H1 (cell line): ENCODE measurements at regions not wholly inside any gene's neighbourhood (a gene's known extent, or its start where the extent isn't known, plus 50 kb on each side); places are given as distances from the start of the nearest gene placed in this dataset.

Source experiments
- ATF3 ChIP-seq: IDR thresholded peaks from 2 replicates; pipeline ENCODE4 v1.6.1; 2011; ENCODE audit warnings: low read depth, mild to moderate bottlenecking, low read length; ENCODE audit not compliant: insufficient read depth
- BCL11A ChIP-seq, 2 experiments: IDR thresholded peaks; one replicate each; pipeline ENCODE4 v1.6.1; 2011; ENCODE audit warnings: low read depth in 2 of 2, low read length in 2 of 2, mild to moderate bottlenecking in 2 of 2
- BRCA1 ChIP-seq: IDR thresholded peaks from 2 replicates; pipeline ENCODE4 v1.6.1; 2012; ENCODE audit warnings: low read depth, low read length, improper control_type of control experiment
- CBX5 ChIP-seq: fragments of 300-800, 300-1000 bp; sonication (generic); IDR thresholded peaks from 2 replicates; pipeline ENCODE4 v1.7.1; 2016; ENCODE audit warnings: antibody characterized with exemption, low read length, low read depth
- CHD2 ChIP-seq: IDR thresholded peaks from 2 replicates; pipeline ENCODE4 v1.6.1; 2012; ENCODE audit warnings: low read length, improper control_type of control experiment
- CTCF ChIP-seq, 3 experiments: IDR thresholded peaks; 1 replicate in 2 of 3; 2 replicates in 1 of 3; pipeline versions ENCODE4 v1.5.1 to v1.6.1; 2011; ENCODE audit warnings: low read length in 3 of 3, mild to moderate bottlenecking in 3 of 3, inconsistent platforms in 2 of 3, low read depth in 1 of 3, moderate library complexity in 1 of 3; ENCODE audit not compliant: insufficient read depth in 1 of 3; ENCODE audit errors: control extremely low read depth in 1 of 3
- EP300 ChIP-seq, 2 experiments: IDR thresholded peaks; 1 replicate in 1 of 2; 2 replicates in 1 of 2; pipeline ENCODE4 v1.6.1; 2011 to 2012; ENCODE audit warnings: low read depth in 2 of 2, low read length in 2 of 2, mild to moderate bottlenecking in 2 of 2, borderline replicate concordance in 1 of 2, inconsistent platforms in 1 of 2, moderate library complexity in 1 of 2
- GABPA ChIP-seq: IDR thresholded peaks from 2 replicates; pipeline ENCODE4 v1.6.1; 2011; ENCODE audit warnings: mild to moderate bottlenecking, low read length, moderate library complexity, borderline replicate concordance; ENCODE audit not compliant: insufficient read depth
- KDM1A ChIP-seq: fragments of 200-600, 300-600 bp; sonication (generic); IDR thresholded peaks from 2 replicates; pipeline ENCODE4 v1.7.1; 2016; ENCODE audit warnings: mild to moderate bottlenecking, low read length, borderline replicate concordance
- MAFK ChIP-seq: IDR thresholded peaks from 2 replicates; pipeline ENCODE4 v1.6.1; 2012; ENCODE audit warnings: low read depth, mild to moderate bottlenecking, improper control_type of control experiment, low read length
- NANOG ChIP-seq: IDR thresholded peaks from 2 replicates; pipeline ENCODE4 v1.6.1; 2011; ENCODE audit warnings: low read length, low read depth, mild to moderate bottlenecking, inconsistent platforms; ENCODE audit not compliant: insufficient read depth, poor library complexity, severe bottlenecking
- RFX5 ChIP-seq: IDR thresholded peaks from 2 replicates; pipeline ENCODE4 v1.6.1; 2011; ENCODE audit warnings: low read depth, low read length, improper control_type of control experiment, borderline replicate concordance
- RXRA ChIP-seq: IDR thresholded peaks from 2 replicates; pipeline ENCODE4 v1.6.1; 2011; ENCODE audit warnings: low read depth, mild to moderate bottlenecking, low read length, moderate library complexity; ENCODE audit not compliant: insufficient read depth
- SP1 ChIP-seq: IDR thresholded peaks from 2 replicates; pipeline ENCODE4 v1.6.1; 2011; ENCODE audit warnings: low read depth, low read length
- SP2 ChIP-seq: IDR thresholded peaks from 2 replicates; pipeline ENCODE4 v1.6.1; 2012; ENCODE audit warnings: mild to moderate bottlenecking, low read length, inconsistent platforms
- SP4 ChIP-seq: IDR thresholded peaks from 2 replicates; pipeline ENCODE4 v1.6.1; 2012; ENCODE audit warnings: low read length, inconsistent platforms
- SRF ChIP-seq: IDR thresholded peaks from 2 replicates; pipeline ENCODE4 v1.6.1; 2011; ENCODE audit warnings: mild to moderate bottlenecking, low read depth, low read length, moderate library complexity
- TAF1 ChIP-seq: IDR thresholded peaks from 2 replicates; pipeline ENCODE4 v1.6.1; 2011; ENCODE audit warnings: mild to moderate bottlenecking, low read depth, low read length
- TBP ChIP-seq: IDR thresholded peaks from 2 replicates; pipeline ENCODE4 v1.6.1; 2011; ENCODE audit warnings: low read depth, low read length, improper control_type of control experiment
- YY1 ChIP-seq: IDR thresholded peaks from 2 replicates; pipeline ENCODE4 v1.6.1; 2011; ENCODE audit warnings: low read depth, mild to moderate bottlenecking, low read length
- TF ChIP-seq, protein P1 (sequence below): IDR thresholded peaks from 2 replicates; pipeline ENCODE4 v1.6.1; 2011; ENCODE audit warnings: low read length, improper control_type of control experiment

DNA sequence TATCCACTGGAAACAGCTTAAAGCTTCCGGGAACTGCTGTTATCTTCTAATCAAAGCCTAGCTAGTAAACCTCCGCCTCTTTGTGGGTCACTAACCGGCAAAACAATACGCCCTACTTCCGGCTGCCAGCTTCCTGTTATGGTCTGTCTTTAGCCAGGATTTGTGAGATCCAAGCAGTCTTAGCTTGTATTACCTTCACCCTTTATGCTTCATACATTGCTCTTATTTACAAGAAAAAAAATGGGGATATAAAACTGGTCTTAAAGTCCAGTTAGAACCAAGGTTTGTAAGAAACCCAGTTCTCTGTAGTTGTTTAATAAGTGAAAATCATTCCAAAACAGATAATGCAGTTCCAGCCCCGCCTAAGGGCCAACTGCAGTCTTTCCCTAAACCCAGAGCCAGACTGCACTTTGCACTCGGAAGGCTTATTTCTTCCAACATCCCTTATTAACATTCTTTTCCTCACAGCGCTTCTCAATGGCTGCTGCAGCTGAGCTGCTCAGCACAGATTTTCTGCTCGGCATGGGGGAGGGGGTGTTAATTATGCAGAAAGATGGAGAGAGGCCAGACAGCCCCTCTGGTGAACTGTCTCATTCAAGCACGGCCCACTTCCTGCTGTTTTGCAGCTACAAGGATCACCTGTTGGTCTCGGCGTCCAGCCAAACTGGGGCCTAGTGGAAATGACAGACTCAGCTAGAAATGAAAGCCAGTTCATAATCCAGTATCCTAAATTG, 368.4 kb downstream of the KLF12 start (continued):
- TF ChIP-seq TAF1 (0 out of 2 replicates have a peak, but pooled peaks have one; percentile 18), CHD2 (0 out of 2 replicates have a peak, but pooled peaks have one; percentile 29), YY1 (peak; percentile 76), BCL11A (IDR thresholded peaks at IDR 0.05; ENCODE audit: low read depth in 2 of 2, low read length in 2 of 2) (no peak), TBP (no peak), CTCF (IDR thresholded peaks at IDR 0.05; ENCODE audit: control extremely low read depth in 1 of 3, insufficient read depth in 1 of 3, low read depth in 1 of 3, low read length in 3 of 3) (no peak), EP300 (IDR thresholded peaks at IDR 0.05; ENCODE audit: borderline replicate concordance in 1 of 2, low read depth in 2 of 2, low read length in 2 of 2) (peak in 1 of 2 experiments; percentile 30; a peak in 1 of 3 replicates), RXRA (no peak), BRCA1 (no peak), SP4 (no peak), NANOG (peak; percentile 30), ATF3 (no peak), SRF (peak; percentile 58; the same call in 1 of the 2 replicates), MAFK (no peak), SP1 (no peak; the same call in 1 of the 2 replicates), CBX5 (no peak), KDM1A (no peak), RFX5 (no peak), GABPA (no peak), SP2 (no peak)
- TF ChIP-seq, protein P1, sequence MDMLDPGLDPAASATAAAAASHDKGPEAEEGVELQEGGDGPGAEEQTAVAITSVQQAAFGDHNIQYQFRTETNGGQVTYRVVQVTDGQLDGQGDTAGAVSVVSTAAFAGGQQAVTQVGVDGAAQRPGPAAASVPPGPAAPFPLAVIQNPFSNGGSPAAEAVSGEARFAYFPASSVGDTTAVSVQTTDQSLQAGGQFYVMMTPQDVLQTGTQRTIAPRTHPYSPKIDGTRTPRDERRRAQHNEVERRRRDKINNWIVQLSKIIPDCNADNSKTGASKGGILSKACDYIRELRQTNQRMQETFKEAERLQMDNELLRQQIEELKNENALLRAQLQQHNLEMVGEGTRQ = no peak
